Right ventricle myocardium inferior (tissue), 1 donor: ENCODE measurements at regions not wholly inside any gene's neighbourhood (a gene's known extent, or its start where the extent isn't known, plus 50 kb on each side); places are given as distances from the start of the nearest gene placed in this dataset.

ENCODE experiments used
- ATAC-seq: fragments of 200-7000 bp; cut with Tn5 transposase; one replicate; pipeline ENCODE4 v1.9.1; 2020; ENCODE audit warnings: mild to moderate bottlenecking, moderate library complexity
- DNase-seq: peaks from one replicate; pipeline ENCODE4 v3.0.0; 2021; ENCODE audit errors: missing footprints
- intact Hi-C: fragments of 100-400 bp; cut with DNase I; formaldehyde crosslinking; loops from one replicate; pipeline ENCODE4 v1.11.0; 2022
- donor health status: DM: no; HTN: yes; CAD: no; lungs with severe emphysema.

GRCh38 chr20:10795286-10796026 is 121.7 kb upstream of the JAG1 start:
- no peak for ATAC-seq
- intact Hi-C loops: no loop called here

GRCh38 chr20:10798811-10799210 is 125.0 kb upstream of the JAG1 start:
- ATAC-seq (no peak), DNase-seq (no peak)
- intact Hi-C loops: no loop called here

More at GRCh38 chr20:10795286-10796026, 121.7 kb upstream of the JAG1 start:
- no peak for DNase-seq

GRCh38 chr20:10799735-10800134 is 125.9 kb upstream of the JAG1 start:
- no peak for DNase-seq
- ATAC-seq: no peak
- intact Hi-C loops: no loop called here

- DNase-seq (no peak), ATAC-seq (no peak)
- intact Hi-C loops: no loop called here
Observed at GRCh38 chr20:10800288-10800687, 126.5 kb upstream of the JAG1 start.

- intact Hi-C loops: no loop called here
- ATAC-seq (no peak), DNase-seq (no peak)
Observed at GRCh38 chr20:10802236-10802635, 128.4 kb upstream of the JAG1 start.

- no peak for ATAC-seq
- intact Hi-C loops: no loop called here
- no peak for DNase-seq
Observed at GRCh38 chr20:10805764-10806163, 132.0 kb upstream of the JAG1 start.

- DNase-seq (no peak), ATAC-seq (peak; percentile 91)
- intact Hi-C loops: no loop called here
Observed at GRCh38 chr20:10806539-10806938, 132.7 kb upstream of the JAG1 start.

- DNase-seq (no peak), ATAC-seq (no peak)
- intact Hi-C loops: no loop called here
Observed at GRCh38 chr20:10807013-10807412, 133.2 kb upstream of the JAG1 start.

GRCh38 chr20:10812759-10813327 is 139.0 kb upstream of the JAG1 start:
- no peak for ATAC-seq
- intact Hi-C loops: no loop called here

GRCh38 chr20:10823585-10823984 is 149.8 kb upstream of the JAG1 start:
- DNase-seq: no peak
- ATAC-seq: no peak
- intact Hi-C loops: no loop called here

More at GRCh38 chr20:10812759-10813327, 139.0 kb upstream of the JAG1 start:
- no peak for DNase-seq

- ATAC-seq: no peak
- intact Hi-C loops: no loop called here
- no peak for DNase-seq
Observed at GRCh38 chr20:10824750-10825500, 151.1 kb upstream of the JAG1 start.

- ATAC-seq: no peak
- intact Hi-C loops: no loop called here
- DNase-seq: no peak
Observed at GRCh38 chr20:10826111-10826510, 152.3 kb upstream of the JAG1 start.

GRCh38 chr20:10828180-10828579 is 154.4 kb upstream of the JAG1 start:
- ATAC-seq (no peak), DNase-seq (no peak)
- intact Hi-C loops: no loop called here

GRCh38 chr20:10832141-10832540 is 158.3 kb upstream of the JAG1 start:
- intact Hi-C loops: no loop called here
- DNase-seq (no peak), ATAC-seq (no peak)

- ATAC-seq (no peak), DNase-seq (no peak)
- intact Hi-C loops: no loop called here
Observed at GRCh38 chr20:10837901-10838300, 164.1 kb upstream of the JAG1 start.

- intact Hi-C loops: no loop called here
- ATAC-seq (no peak), DNase-seq (no peak)
Observed at GRCh38 chr20:10842116-10842515, 168.3 kb upstream of the JAG1 start.

GRCh38 chr20:10843146-10843711 is 169.4 kb upstream of the JAG1 start:
- intact Hi-C loops: no loop called here
- peak; percentile 76 for ATAC-seq
- DNase-seq: no peak

- ATAC-seq: no peak
- DNase-seq: no peak
- intact Hi-C loops: no loop called here
Observed at GRCh38 chr20:10846766-10847165, 173.0 kb upstream of the JAG1 start.

GRCh38 chr20:10848810-10849370 is 175.1 kb upstream of the JAG1 start:
- ATAC-seq (peak; percentile 94), DNase-seq (no peak)
- intact Hi-C loops: no loop called here
